K562 (cell line): ENCODE measurements at regions not wholly inside any gene's neighbourhood (a gene's known extent, or its start where the extent isn't known, plus 50 kb on each side); places are given as distances from the start of the nearest gene placed in this dataset.

Experiments used
- ATAC-seq: fragments of 200-7000 bp; cut with Tn5 transposase; 3 replicates; pipeline ENCODE4 v1.9.1; 2020; ENCODE audit warnings: moderate library complexity
- BruUV-seq: library from RNA; stranded (reverse); fragments of 400-500 nt; replicated peaks from 2 replicates; lab custom pipeline; 2021; lab: Mats Ljungman, UMichigan
- CTCF ChIA-PET: fragments of 300-600 bp; formaldehyde crosslinking; extraction: SDS; loops from one replicate; lab custom pipeline; 2021; ENCODE audit warnings: low intra/inter-chr PET ratio; lab: Yijun Ruan, JAX
- POLR2A ChIA-PET: fragments of 300-600, 350-650 bp; sonication (Branson Sonifier 250); formaldehyde crosslinking; extraction: SDS; loops from one replicate; lab custom pipeline; 2021; ENCODE audit warnings: antibody characterized with exemption, inconsistent platforms; lab: Yijun Ruan, JAX
- DNase-seq, 4 experiments: peaks; one replicate each; pipeline versions ENCODE4 v3.0.0 to v3.0.0-alpha.2; 2011 to 2018; ENCODE audit warnings: low spot score in 3 of 4, mixed read lengths in 3 of 4; ENCODE audit errors: extremely low read depth in 1 of 4
- FAIRE-seq: peaks from 2 replicates; lab custom pipeline; 2011; peaks lifted over from hg19 to GRCh38; lab: Jason Lieb, UNC
- H2AFZ ChIP-seq: 2 replicates; pipeline ENCODE4 v1.6.0; 2011; ENCODE audit warnings: low read depth, low read length, control low read depth, inconsistent platforms
- H3K27ac ChIP-seq: fragments of 200-600 bp; 3 replicates; pipeline ENCODE4 v1.8.0; 2011; ENCODE audit warnings: low read depth, mild to moderate bottlenecking, control low read depth, inconsistent platforms, low read length, moderate library complexity, mixed read lengths; ENCODE audit errors: extremely low read depth
- H3K27me3 ChIP-seq, 2 experiments: fragments of 300-600 bp in 1 of 2; 2 replicates in 1 of 2; 3 replicates in 1 of 2; pipeline versions ENCODE4 v1.6.0 to v1.8.0; 2011; ENCODE audit warnings: inconsistent platforms in 2 of 2, low read length in 2 of 2, mild to moderate bottlenecking in 1 of 2, mixed read lengths in 1 of 2, moderate library complexity in 1 of 2; ENCODE audit not compliant: control insufficient read depth in 2 of 2, insufficient read depth in 2 of 2
- H3K36me3 ChIP-seq: fragments of 300-600 bp; 3 replicates; pipeline ENCODE4 v1.8.0; 2011; ENCODE audit warnings: mild to moderate bottlenecking, low read length, inconsistent platforms; ENCODE audit not compliant: control insufficient read depth, insufficient read depth
- H3K4me1 ChIP-seq, 2 experiments: fragments of 200-600 bp in 1 of 2; replicated peaks in 1 of 2; 2 replicates in 1 of 2; 3 replicates in 1 of 2; pipeline versions ENCODE4 v1.5.1 to v1.8.0; 2011; ENCODE audit warnings: inconsistent platforms in 2 of 2, low read length in 2 of 2, mild to moderate bottlenecking in 1 of 2, mixed read lengths in 1 of 2, moderate library complexity in 1 of 2; ENCODE audit not compliant: control insufficient read depth in 2 of 2, insufficient read depth in 2 of 2
- H3K4me2 ChIP-seq: 2 replicates; pipeline ENCODE4 v1.6.1; 2011; ENCODE audit warnings: low read length, control low read depth, inconsistent platforms, mixed read lengths; ENCODE audit not compliant: insufficient read depth
- H3K4me3 ChIP-seq: fragments of 200-600 bp; sonication (generic), shearing (Covaris generic); 2 replicates; pipeline ENCODE4 v1.5.1; 2016; ENCODE audit warnings: control low read depth, inconsistent platforms
- H3K79me2 ChIP-seq: fragments of 200-600 bp; 3 replicates; pipeline ENCODE4 v1.8.0; 2011; ENCODE audit warnings: low read length, inconsistent platforms; ENCODE audit not compliant: control insufficient read depth, insufficient read depth
- H3K9ac ChIP-seq, 2 experiments: 2 replicates each; pipeline versions ENCODE4 v1.6.0 to v1.6.1; 2011; ENCODE audit warnings: low read depth in 2 of 2, low read length in 2 of 2, control low read depth in 1 of 2, inconsistent platforms in 1 of 2, mild to moderate bottlenecking in 1 of 2, mixed read lengths in 1 of 2; ENCODE audit not compliant: insufficient read depth in 1 of 2
- H3K9me1 ChIP-seq: one replicate; pipeline ENCODE4 v1.6.0; 2011; ENCODE audit warnings: inconsistent platforms, mild to moderate bottlenecking, low read length, moderate library complexity; ENCODE audit not compliant: control insufficient read depth, insufficient read depth
- H3K9me3 ChIP-seq: replicated peaks from 2 replicates; pipeline ENCODE4 v1.5.1; 2011; ENCODE audit warnings: low read depth, low read length, inconsistent platforms; ENCODE audit not compliant: control insufficient read depth, insufficient read depth
- H4K20me1 ChIP-seq: replicated peaks from 2 replicates; pipeline ENCODE4 v1.6.1; 2011; ENCODE audit warnings: low read length, inconsistent platforms, mixed read lengths; ENCODE audit not compliant: control insufficient read depth, insufficient read depth
- CEBPB ChIP-seq: fragments of 450-650 bp; IDR thresholded peaks from 2 replicates; pipeline ENCODE4 v1.6.1; 2016; ENCODE audit warnings: missing genetic modification characterization, missing compliant biosample characterization
- CEBPG ChIP-seq, 3 experiments: fragments of 200-800 bp in 1 of 3; sonication (Bioruptor generic) in 1 of 3; sonication (generic) in 1 of 3; formaldehyde crosslinking in 1 of 3; IDR thresholded peaks in 2 of 3; conservative IDR thresholded peaks in 1 of 3; 2 replicates each; pipeline versions ENCODE4 v1.6.1 to v1.8.0; 2016 to 2022; ENCODE audit warnings: missing compliant biosample characterization in 2 of 3, missing genetic modification characterization in 2 of 3, mild to moderate bottlenecking in 1 of 3, missing genetic modification reagents in 1 of 3
- JUND ChIP-seq, 2 experiments: IDR thresholded peaks; 2 replicates in 1 of 2; 3 replicates in 1 of 2; pipeline ENCODE4 v1.6.1; 2011; ENCODE audit warnings: borderline replicate concordance in 2 of 2, low read depth in 2 of 2, low read length in 2 of 2, improper control_type of control experiment in 1 of 2, missing biosample characterization in 1 of 2, missing genetic modification characterization in 1 of 2, missing genetic modification reagents in 1 of 2
- ZNF23 ChIP-seq: fragments of 250-450 bp; sonication (Bioruptor Pico); IDR thresholded peaks from 2 replicates; pipeline ENCODE4 v1.4.0; 2020; ENCODE audit warnings: mild to moderate bottlenecking
- WGBS: fragments of 100-300 bp; shearing (Covaris generic); methylation state at CpG from one replicate; pipeline ENCODE4 v1.1.6; 2016; ENCODE audit warnings: low coverage, mixed read lengths; ENCODE audit not compliant: insufficient coverage; ENCODE audit errors: missing lambda C conversion rate; 5-methylcytosine and 5-hydroxymethylcytosine counted together
- in situ Hi-C: fragments of 300-500 bp; cut with MboI; formaldehyde crosslinking; loops from 4 replicates; pipeline ENCODE4 v1.15.0; 2018; ENCODE audit warnings: inconsistent platforms, mixed read lengths
- intact Hi-C: fragments of 100-400 bp; cut with micrococcal nuclease; formaldehyde crosslinking; loops from 2 replicates; pipeline ENCODE4 v1.14.2; 2022
- TF ChIP-seq, protein P1 (sequence below): fragments of 250-450 bp; sonication (Bioruptor Pico); IDR thresholded peaks from 2 replicates; pipeline ENCODE4 v1.4.0; 2020; ENCODE audit warnings: borderline replicate concordance

DNA sequence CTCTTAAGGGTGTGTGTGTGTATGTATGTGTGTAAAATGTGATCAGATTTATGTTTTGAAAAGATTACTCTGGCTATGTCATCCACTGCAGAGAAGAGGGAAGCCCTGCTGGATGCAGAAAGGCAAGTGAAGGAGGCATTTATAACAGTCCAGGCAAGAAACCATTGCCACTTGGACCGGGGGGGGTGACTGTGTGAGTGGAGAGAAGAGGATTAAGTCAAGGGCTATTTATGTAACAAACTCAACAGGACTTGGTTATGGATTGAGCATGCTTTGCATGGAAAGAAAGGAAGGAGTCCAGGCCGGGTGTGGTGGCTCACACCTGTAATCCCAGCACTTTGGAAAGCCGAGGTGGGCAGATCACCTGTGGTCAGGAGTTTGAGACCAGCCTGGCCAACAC lies 143.0 kb downstream of the URB2 start (continued):
- TF ChIP-seq JUND (IDR thresholded peaks at IDR 0.05; ENCODE audit: borderline replicate concordance, low read depth, low read length), result no peak
- no peak for TF ChIP-seq JUND (tag; IDR thresholded peaks at IDR 0.05; ENCODE audit: borderline replicate concordance, low read depth, low read length)
- TF ChIP-seq, protein P1, sequence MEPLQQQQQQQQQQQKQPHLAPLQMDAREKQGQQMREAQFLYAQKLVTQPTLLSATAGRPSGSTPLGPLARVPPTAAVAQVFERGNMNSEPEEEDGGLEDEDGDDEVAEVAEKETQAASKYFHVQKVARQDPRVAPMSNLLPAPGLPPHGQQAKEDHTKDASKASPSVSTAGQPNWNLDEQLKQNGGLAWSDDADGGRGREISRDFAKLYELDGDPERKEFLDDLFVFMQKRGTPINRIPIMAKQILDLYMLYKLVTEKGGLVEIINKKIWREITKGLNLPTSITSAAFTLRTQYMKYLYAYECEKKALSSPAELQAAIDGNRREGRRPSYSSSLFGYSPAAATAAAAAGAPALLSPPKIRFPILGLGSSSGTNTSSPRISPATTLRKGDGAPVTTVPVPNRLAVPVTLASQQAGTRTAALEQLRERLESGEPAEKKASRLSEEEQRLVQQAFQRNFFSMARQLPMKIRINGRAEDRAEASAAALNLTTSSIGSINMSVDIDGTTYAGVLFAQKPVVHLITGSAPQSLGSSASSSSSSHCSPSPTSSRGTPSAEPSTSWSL (CRISPR knock-in tag), result no peak

DNA sequence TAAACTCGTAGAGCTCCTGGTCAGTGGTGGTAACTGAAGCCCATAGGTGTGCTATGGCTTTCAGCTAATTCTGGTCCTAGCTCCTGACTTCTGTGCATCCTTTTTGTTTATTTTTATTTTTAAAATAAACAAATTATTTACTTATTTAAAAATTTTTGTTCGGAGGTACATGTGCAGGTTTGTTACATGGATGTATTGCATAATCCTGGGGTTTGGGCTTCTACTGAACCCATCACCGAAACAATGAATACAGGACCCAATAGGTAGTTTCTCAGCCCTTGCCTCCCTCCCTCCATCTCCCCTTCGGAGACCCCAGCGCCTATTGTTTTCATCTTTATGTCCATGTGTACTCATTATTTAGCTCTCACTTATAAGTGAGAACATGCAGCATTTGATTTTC lies 143.8 kb downstream of the URB2 start:
- no peaks in the 10 kb centered on the region for H4K20me1 ChIP-seq
- H3K79me2 ChIP-seq, result no peaks in the 10 kb centered on the region
- H3K4me1 ChIP-seq, result no peaks in the 10 kb centered on the region
- H3K4me3 ChIP-seq, result no peak overlapping the region
- H2AFZ ChIP-seq, result no peak overlapping the region
- BruUV-seq, result no TSS peak
- FAIRE-seq (no peak), DNase-seq (no peak), ATAC-seq (no peak)
- 1% methylated on average over 5 of the region's 5 CpGs for WGBS
- H3K27me3 ChIP-seq, result peaks cover 23 to 28% of the 10 kb centered on the region in 2 experiments
- TF ChIP-seq CEBPG (CRISPR knock-in tag; IDR thresholded peaks at IDR 0.05), result no peak
- peak in 1 of 2 experiments; percentile 59; a peak in 1 of 4 replicates for TF ChIP-seq CEBPG (tag; conservative IDR thresholded peaks at IDR 0.05 in 1 of 2, IDR thresholded peaks at IDR 0.05 in 1 of 2)
- TF ChIP-seq ZNF23, result no peak
- peak; percentile 41; the same call in 1 of the 2 replicates for TF ChIP-seq CEBPB (tag)
- H3K27ac ChIP-seq, result no peak overlapping the region
- H3K9me1 ChIP-seq, result no peaks in the 10 kb centered on the region
- H3K36me3 ChIP-seq, result no peaks in the 10 kb centered on the region
- POLR2A ChIA-PET, result interaction anchor here (0.7 to 1.5 kb wide), 2 partner anchors 13 to 108 kb away, joined by 3 read pairs; no protein-coding TSS in a partner anchor
- CTCF ChIA-PET, result no interaction called here
- no peak overlapping the region for H3K4me2 ChIP-seq
- in situ Hi-C loops, result no loop called here
- H3K9me3 ChIP-seq, result no peaks in the 10 kb centered on the region
- intact Hi-C loops, result no loop called here
- H3K9ac ChIP-seq, result no peak overlapping the region
